Nephron progenitor cell (in vitro differentiated cells): ENCODE measurements at regions not wholly inside any gene's neighbourhood (a gene's known extent, or its start where the extent isn't known, plus 50 kb on each side); places are given as distances from the start of the nearest gene placed in this dataset.

Source experiments
- DNase-seq: peaks from one replicate; pipeline ENCODE4 v3.0.0; 2021
- H3K27ac Mint-ChIP-seq: 2 replicates; pipeline ENCODE4 v1.8.0; 2021; ENCODE audit warnings: mild to moderate bottlenecking, moderate library complexity, mixed read lengths
- H3K27me3 Mint-ChIP-seq: 2 replicates; pipeline ENCODE4 v1.8.0; 2021; ENCODE audit warnings: mild to moderate bottlenecking, low read depth, mixed read lengths; ENCODE audit not compliant: poor library complexity
- H3K36me3 Mint-ChIP-seq: 2 replicates; pipeline ENCODE4 v1.8.0; 2021; ENCODE audit warnings: low read depth, mixed read lengths
- H3K4me1 Mint-ChIP-seq: 2 replicates; pipeline ENCODE4 v1.8.0; 2021; ENCODE audit warnings: mixed read lengths
- H3K4me3 Mint-ChIP-seq: 2 replicates; pipeline ENCODE4 v1.8.0; 2021; ENCODE audit warnings: mild to moderate bottlenecking, moderate library complexity, mixed read lengths
- H3K9me3 Mint-ChIP-seq: 2 replicates; pipeline ENCODE4 v1.8.0; 2021; ENCODE audit warnings: mild to moderate bottlenecking, moderate library complexity, mixed read lengths
- TF ChIP-seq, protein P1 (sequence below): fragments of 200-600 bp; sonication (generic); IDR thresholded peaks from 2 replicates; pipeline ENCODE4 v1.5.0; 2021; ENCODE audit warnings: antibody characterized with exemption

DNA sequence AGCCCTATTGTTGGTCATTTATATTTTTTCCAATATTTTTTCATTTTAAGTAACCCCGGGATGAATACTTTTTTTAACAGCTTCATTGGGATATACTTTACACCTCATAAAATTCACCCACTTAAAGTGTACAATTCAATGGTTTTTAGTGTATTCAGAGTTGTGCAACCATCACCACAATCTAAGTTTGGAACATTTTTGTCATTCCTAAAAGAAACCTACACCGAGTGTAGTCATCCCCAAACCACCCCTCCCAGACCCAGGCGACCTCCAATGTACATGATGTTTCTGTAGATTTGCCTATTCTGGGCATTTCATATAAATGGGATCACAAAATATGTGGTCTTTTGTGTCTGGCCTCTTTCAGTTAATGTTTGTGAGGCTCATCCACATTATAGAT is 118.3 kb upstream of the FRMD4B start:
- Mint-ChIP-seq H3K27ac (no peak overlapping the region), H3K4me3 (no peak overlapping the region), H3K27me3 (no peaks in the 10 kb centered on the region), H3K4me1 (peaks cover 5% of the 10 kb centered on the region), H3K9me3 (peaks cover 4% of the 10 kb centered on the region), H3K36me3 (no peaks in the 10 kb centered on the region)
- no peak for DNase-seq
- TF ChIP-seq, protein P1, sequence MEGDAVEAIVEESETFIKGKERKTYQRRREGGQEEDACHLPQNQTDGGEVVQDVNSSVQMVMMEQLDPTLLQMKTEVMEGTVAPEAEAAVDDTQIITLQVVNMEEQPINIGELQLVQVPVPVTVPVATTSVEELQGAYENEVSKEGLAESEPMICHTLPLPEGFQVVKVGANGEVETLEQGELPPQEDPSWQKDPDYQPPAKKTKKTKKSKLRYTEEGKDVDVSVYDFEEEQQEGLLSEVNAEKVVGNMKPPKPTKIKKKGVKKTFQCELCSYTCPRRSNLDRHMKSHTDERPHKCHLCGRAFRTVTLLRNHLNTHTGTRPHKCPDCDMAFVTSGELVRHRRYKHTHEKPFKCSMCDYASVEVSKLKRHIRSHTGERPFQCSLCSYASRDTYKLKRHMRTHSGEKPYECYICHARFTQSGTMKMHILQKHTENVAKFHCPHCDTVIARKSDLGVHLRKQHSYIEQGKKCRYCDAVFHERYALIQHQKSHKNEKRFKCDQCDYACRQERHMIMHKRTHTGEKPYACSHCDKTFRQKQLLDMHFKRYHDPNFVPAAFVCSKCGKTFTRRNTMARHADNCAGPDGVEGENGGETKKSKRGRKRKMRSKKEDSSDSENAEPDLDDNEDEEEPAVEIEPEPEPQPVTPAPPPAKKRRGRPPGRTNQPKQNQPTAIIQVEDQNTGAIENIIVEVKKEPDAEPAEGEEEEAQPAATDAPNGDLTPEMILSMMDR = no peak

DNA sequence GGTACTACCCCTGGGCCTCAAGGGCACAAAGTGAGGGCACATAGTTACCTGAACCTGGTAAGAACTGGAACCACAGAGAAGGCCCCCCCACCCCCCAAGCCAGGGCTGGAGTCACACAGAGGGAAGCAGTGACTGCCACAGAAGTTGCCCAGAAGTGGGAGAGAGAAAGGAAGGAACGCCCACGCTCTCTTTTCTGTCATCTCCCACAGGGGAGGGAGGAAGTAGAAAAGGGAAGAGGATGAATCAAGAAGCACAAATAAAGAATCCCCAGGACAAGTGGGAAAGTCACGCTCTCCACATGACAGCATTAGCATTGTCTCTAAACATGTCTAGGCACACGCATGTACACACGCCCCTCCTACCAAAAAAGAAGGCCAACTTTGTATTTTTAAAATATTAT is 114.7 kb upstream of the FRMD4B start:
- Mint-ChIP-seq H3K9me3 (peaks cover 4% of the 10 kb centered on the region), H3K27me3 (no peaks in the 10 kb centered on the region), H3K36me3 (no peaks in the 10 kb centered on the region), H3K4me1 (no peaks in the 10 kb centered on the region), H3K4me3 (no peak overlapping the region), H3K27ac (peak overlapping the region; percentile 63)
- no peak for DNase-seq
- TF ChIP-seq, protein P1 = no peak

DNA sequence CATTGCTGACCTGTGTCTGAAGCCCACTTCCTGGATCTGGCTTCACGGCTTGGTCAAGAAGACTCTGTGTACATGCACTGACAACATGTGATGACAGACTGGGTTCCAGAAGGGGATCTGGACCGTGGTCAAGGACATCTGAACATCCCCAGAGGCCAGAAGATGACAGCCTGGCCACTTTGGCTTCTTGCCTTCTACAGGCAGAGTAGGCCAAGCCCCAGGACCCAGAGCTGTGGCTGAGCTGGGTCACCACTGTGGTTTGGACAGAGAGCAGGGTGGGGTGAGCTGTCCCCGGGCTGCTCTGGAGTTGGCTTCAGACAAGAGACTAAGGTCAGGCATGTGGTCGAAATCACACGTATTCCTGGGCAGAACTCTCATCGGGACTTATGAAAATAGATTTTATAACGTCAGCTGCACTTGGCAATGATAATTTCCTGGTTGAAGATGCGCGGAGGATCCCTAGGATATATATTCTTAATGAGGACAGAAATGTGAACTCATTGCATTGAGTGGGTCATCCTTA is 114.1 kb upstream of the FRMD4B start:
- TF ChIP-seq, protein P1 = no peak
- H3K36me3 Mint-ChIP-seq = no peaks in the 10 kb centered on the region
- no peaks in the 10 kb centered on the region for H3K4me1 Mint-ChIP-seq

DNA sequence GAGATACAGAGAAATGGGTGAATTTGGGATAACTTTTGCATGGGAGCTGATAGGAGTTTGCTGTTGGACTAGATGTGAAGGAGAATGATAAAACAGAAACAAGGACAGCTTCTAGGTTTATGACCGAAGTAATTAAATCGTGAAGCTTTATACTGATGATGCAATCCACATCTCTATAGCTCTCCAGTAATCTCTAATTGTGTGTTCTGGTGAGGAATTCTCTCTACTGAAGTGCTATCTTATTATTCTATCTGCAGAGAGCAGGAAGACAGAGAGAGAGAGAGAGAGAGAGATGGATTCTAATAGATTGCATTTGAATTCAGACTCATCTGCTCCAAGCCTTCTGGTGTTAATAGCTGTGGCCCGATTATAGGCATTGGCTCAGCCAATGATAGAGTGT is 113.5 kb upstream of the FRMD4B start:
- DNase-seq = no peak
- H3K27me3 Mint-ChIP-seq = no peaks in the 10 kb centered on the region
- peaks cover 4% of the 10 kb centered on the region for H3K9me3 Mint-ChIP-seq
- no peak overlapping the region for H3K27ac Mint-ChIP-seq
- H3K4me3 Mint-ChIP-seq = no peak overlapping the region
- H3K36me3 Mint-ChIP-seq = no peaks in the 10 kb centered on the region
- no peaks in the 10 kb centered on the region for H3K4me1 Mint-ChIP-seq
- TF ChIP-seq, protein P1 = no peak

More for the DNA sequence above, 114.1 kb upstream of the FRMD4B start:
- Mint-ChIP-seq H3K9me3 (peaks cover 4% of the 10 kb centered on the region), H3K27me3 (no peaks in the 10 kb centered on the region), H3K4me3 (no peak overlapping the region), H3K27ac (no peak overlapping the region)
- DNase-seq = no peak

DNA sequence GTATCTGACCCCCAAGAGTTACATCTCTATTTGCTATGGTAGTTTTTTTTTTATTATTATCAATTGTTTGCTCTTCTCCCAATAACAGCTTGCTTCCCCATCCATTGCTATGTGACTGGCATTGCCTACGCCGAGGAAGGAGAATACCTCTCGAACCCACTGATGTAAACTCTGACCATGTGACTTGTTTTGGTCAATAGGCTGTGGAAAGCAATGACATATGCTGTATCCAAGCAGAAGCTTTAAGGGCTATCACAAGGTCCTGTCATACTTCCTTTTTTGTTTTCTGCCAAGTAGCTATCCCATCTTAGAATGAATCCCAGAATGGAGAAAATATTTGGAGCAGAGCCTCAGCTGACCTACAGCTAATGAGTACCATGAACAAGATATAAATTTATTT is 111.0 kb upstream of the FRMD4B start:
- peaks cover 4% of the 10 kb centered on the region for H3K27me3 Mint-ChIP-seq
- H3K9me3 Mint-ChIP-seq = no peaks in the 10 kb centered on the region
- no peak for DNase-seq
- no peaks in the 10 kb centered on the region for H3K4me1 Mint-ChIP-seq
- no peak overlapping the region for H3K27ac Mint-ChIP-seq
- H3K36me3 Mint-ChIP-seq = no peaks in the 10 kb centered on the region
- TF ChIP-seq, protein P1 = no peak
- H3K4me3 Mint-ChIP-seq = no peak overlapping the region

DNA sequence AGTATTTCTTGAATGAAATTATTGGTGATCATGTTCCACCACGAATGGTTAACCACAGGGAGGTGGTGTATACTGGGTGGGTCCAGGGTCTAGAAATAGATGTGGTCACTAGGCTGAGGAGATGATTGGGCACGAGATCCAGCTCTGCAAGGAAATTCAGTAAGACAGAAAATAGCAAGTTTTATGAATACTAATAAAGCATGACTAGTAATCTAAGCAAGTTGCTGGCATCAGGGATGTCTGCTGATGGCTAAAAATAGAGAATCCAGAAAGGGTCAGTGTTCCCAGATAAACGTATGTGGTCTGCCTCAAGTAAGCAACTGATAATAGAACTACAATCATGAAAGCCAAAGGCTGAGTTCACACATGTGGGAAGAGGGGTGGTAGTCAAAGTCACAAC is 108.3 kb upstream of the FRMD4B start:
- Mint-ChIP-seq H3K36me3 (no peaks in the 10 kb centered on the region), H3K9me3 (no peaks in the 10 kb centered on the region), H3K4me3 (no peak overlapping the region), H3K4me1 (peaks cover 6% of the 10 kb centered on the region), H3K27me3 (peaks cover 10% of the 10 kb centered on the region), H3K27ac (no peak overlapping the region)
- TF ChIP-seq, protein P1 = no peak
- DNase-seq = no peak
